Brain pericyte (primary cell): ENCODE measurements at regions not wholly inside any gene's neighbourhood (a gene's known extent, or its start where the extent isn't known, plus 50 kb on each side); places are given as distances from the start of the nearest gene placed in this dataset.

Experiments used
- DNase-seq: peaks from one replicate; pipeline ENCODE4 v3.0.0-alpha.2; 2012; ENCODE audit warnings: low read depth, low spot score

GRCh38 chr12:107320033-107320928 lies 226.9 kb upstream of the CRY1 start:
- no peak for DNase-seq

DNA sequence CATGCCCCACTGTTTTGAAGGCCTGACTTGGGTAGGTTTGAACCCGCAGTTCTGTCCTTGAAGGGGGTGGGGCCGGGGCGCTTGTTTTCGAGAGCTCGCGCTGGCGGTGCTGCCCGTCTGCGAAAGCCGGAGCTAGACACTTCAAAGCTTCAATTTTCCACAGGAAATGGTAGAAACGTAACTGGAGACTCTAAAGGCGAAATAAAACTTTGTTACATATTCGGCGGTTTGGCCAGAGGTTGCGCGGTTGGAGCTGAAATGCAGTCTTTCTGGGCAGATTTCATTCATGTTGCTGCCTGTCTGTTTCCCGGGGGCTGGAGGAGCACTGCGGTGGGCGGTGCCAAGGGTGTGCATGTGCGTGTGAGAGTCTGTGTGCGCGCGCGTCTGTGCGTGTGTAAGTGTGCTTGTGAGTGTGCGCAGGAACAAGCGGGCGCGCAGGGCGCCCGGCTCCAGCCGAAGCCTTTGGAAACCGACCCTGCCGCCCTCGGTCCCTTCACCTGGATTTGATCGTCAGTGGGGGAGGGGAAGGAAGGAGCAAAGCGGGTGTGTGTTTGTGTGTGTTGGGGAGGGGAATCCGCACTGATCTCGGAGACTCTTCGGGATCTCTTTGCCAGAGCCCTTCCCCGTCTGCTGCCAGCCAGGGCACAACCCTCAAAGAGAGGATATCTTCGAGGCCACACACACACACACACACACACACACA lies 227.7 kb upstream of the CRY1 start:
- no peak for DNase-seq

- no peak for DNase-seq
Measured at GRCh38 chr12:107322063-107322462, 228.7 kb upstream of the CRY1 start.

DNA sequence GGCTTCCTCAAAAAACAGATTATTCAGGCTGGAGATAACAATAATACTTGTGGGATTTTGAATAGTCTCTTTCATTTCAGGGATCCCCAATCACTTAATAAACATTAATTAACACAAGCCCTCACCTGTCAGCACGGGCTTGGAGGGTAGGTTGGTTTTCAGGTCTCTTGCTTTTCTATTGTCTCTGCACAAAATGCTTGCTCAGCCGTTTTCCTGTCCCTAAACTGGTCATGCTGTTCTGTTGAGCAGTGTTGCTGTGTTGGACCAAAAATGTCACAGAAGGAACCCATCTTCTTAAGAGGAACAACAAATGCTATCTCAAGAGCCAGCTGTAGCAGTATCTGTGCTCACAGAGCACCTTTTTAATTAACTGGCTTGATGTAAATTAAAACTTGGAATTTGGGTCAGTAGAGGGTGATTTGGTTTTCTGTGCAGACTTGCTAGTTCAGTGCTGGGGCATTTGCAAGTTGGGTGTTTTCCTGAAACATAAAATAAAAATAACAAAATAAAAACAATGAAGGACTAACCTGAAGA lies 231.8 kb upstream of the CRY1 start:
- DNase-seq = no peak

GRCh38 chr12:107326237-107326636 lies 232.9 kb upstream of the CRY1 start:
- DNase-seq = no peak

DNA sequence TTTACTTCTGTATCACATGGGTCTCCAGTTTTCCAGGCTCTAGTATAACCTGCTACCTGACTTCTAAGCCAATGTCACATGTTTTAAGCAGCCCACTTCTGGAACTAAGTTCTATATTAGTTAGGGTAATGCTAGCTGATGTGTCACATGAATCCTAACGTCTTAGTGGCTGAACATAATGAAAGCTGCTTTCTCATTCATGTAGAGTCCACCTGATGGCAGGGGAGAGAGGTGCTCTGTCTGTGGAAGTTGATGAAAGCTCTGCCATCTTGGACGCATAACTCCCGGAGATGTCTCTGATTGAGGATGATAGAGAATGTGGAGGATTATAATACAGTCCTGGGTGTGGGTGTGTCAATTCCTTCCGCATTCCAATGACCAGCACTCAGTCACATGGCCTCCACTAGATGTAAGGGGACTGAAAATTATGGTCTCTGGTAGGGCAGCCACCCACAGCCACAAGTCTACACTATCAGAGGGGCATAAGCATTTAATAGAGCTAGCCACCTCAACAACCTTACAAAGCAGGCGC lies 234.4 kb upstream of the CRY1 start:
- DNase-seq = no peak

- no peak for DNase-seq
Measured at GRCh38 chr12:107328442-107329133, 235.2 kb upstream of the CRY1 start.

- no peak for DNase-seq
Measured at GRCh38 chr12:107329569-107330324, 236.4 kb upstream of the CRY1 start.

DNA sequence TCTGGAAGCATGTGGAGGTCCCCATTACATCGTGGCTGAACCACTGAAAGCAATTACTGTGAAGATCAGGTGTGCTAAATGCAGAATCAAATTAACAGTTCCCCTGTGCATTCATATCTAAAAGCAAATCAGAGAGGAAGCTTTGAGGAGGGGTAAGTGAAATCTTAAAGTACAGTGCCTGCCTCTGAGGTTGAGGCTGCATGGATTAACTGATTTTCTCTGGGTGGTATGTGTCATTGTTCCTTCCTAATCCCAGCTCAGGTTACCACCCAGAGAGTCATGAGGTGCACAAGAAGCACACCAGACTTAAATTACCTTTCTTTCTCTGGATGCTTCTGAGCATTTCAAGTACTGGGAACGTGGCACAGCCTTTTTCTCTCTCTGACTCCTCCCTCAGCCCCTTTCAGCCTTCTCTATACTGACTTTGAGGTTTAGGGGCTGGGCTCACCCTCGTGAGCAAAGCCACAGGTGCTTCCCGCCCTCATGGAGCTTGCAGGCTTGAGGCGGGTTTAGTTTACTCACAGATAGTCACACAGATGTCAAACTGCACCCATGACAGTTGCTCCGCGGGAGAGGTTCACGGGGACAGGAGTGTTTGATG lies 237.6 kb upstream of the CRY1 start:
- DNase-seq = no peak

DNA sequence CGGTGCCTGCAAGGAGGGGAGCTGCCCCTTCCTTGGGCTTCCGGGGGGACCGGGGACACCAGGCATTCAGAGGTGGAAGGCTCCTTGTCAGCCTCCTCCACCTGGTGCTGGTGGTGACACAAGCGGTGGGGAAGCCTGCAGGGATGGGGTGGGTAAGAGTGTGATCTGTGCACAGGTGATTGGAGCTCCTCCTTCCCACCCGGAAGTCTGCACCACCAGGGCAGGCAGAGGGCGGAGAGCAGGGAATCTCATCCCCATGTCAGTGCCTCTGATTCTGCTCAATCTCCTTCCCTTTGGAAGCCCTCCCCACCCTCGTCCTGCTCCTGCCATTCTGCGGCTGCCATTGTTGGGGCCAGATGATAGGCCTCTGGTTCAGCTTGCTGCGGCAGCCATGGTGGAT lies 238.1 kb upstream of the CRY1 start:
- DNase-seq = no peak

- no peak for DNase-seq
Measured at GRCh38 chr12:107331912-107332311, 238.6 kb upstream of the CRY1 start.

- no peak for DNase-seq
Measured at GRCh38 chr12:107332743-107333142, 239.4 kb upstream of the CRY1 start.

- DNase-seq = no peak
Measured at GRCh38 chr12:107335802-107336570, 242.6 kb upstream of the CRY1 start.

DNA sequence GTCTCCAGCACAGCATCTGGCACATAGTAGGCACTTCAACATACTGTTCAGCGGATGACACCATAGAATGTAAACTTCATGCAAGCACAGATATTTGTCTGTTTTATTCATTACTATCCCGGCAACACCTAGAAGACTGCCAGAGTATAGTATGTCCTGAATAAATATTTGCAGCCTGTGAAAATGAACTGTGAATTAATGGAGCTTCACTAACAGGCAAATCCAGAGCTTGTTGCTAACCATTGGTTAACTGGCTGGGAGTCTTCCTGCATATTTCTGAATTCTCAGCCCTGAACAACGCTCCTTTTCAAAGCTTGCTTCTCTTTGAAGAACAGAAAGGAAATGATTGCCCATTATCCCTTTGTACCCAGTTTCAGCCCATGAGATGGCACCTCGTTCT lies 243.3 kb upstream of the CRY1 start:
- no peak for DNase-seq

DNA sequence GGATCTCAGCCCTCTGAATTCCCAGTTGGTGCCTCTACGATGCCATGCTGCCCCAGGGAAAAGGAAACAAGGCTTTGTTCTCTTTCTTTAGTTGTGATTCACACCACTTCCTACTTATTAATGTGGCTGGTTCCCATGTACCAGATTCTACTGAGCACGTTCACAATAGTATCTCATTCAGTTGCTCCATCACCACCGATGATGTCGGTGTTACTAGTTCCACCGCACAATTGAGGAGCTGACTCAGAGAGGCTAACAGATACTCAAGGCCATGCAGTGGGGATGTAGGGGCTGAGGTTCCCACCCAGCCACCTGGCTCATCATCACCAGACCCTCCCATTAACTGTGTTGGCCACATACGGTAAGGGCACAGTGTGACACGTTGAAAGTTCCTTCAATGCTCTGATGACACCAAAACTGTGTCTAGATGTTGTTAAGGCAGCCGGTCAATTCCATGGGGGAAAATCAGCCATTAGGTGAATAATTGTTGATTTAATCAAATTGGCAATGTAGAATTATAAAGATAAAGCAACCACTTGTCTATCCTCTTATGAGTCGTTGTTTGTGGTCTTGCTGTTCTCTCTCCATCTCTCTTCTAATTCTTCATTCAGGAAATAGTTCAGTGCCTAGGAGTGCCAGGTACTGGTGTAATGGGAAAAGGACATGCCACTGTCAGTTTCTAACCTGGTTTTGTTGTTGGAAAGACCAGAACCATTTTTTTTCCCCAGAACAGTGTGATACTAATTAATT lies 244.2 kb upstream of the CRY1 start:
- no peak for DNase-seq

GRCh38 chr12:107339487-107339886 lies 246.1 kb upstream of the CRY1 start:
- no peak for DNase-seq

- no peak for DNase-seq
Measured at GRCh38 chr12:107339932-107340331, 246.6 kb upstream of the CRY1 start.

DNA sequence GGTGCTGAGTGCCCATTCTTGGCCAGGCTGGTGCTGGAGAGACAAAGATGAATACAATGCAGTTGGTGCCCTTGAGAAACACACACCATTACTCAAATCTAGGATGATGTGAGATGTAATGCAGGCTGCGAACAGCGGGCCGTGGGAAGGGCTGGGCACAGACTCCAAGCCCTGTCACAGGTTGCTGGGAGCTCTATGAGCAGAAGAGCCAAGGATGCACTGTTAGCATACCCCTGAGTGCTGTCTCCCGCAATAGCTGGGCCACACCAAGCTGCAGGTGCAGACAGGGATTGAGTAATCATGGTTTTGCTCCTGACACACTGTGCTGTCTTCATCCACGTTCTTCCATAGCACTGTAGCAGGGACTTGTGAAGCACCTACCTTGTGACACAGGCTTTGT lies 247.5 kb upstream of the CRY1 start:
- no peak for DNase-seq
